GM12874 (cell line): ENCODE measurements at regions not wholly inside any gene's neighbourhood (a gene's known extent, or its start where the extent isn't known, plus 50 kb on each side); places are given as distances from the start of the nearest gene placed in this dataset.

Experiments used
- CTCF ChIP-seq: IDR thresholded peaks from 2 replicates; pipeline ENCODE4 v1.5.1; 2011; ENCODE audit warnings: low read depth, mild to moderate bottlenecking, control low read depth, low read length, moderate library complexity; ENCODE audit not compliant: insufficient read depth

- no peak for TF ChIP-seq CTCF
These were observed 317.7 kb downstream of the BMP4 start for GRCh38 chr14:53638966-53639365.

GRCh38 chr14:53634793-53635192 lies 321.8 kb downstream of the BMP4 start:
- TF ChIP-seq CTCF: no peak

- no peak for TF ChIP-seq CTCF
These were observed 326.3 kb downstream of the BMP4 start for GRCh38 chr14:53630336-53630735.

- TF ChIP-seq CTCF: no peak
These were observed 327.7 kb downstream of the BMP4 start for GRCh38 chr14:53628732-53629430.

- TF ChIP-seq CTCF: no peak
These were observed 328.4 kb downstream of the BMP4 start for GRCh38 chr14:53628261-53628660.

GRCh38 chr14:53626761-53627160 lies 329.9 kb downstream of the BMP4 start:
- no peak for TF ChIP-seq CTCF

GRCh38 chr14:53622447-53622846 lies 334.2 kb downstream of the BMP4 start:
- no peak for TF ChIP-seq CTCF
